Neural progenitor cell (in vitro differentiated cells): ENCODE measurements at regions not wholly inside any gene's neighbourhood (a gene's known extent, or its start where the extent isn't known, plus 50 kb on each side); places are given as distances from the start of the nearest gene placed in this dataset.

ENCODE experiments used
- DNase-seq: peaks from one replicate; pipeline ENCODE4 v3.0.0-alpha.2; 2016; ENCODE audit warnings: low spot score
- H2AFZ ChIP-seq: fragments of 200-600 bp; sonication (generic); replicated peaks from 2 replicates; pipeline ENCODE4 v1.6.1; 2016; ENCODE audit warnings: antibody characterized with exemption
- H3F3A ChIP-seq: fragments of 200-600 bp; sonication (generic); 2 replicates; pipeline ENCODE4 v1.6.1; 2016; ENCODE audit warnings: antibody characterized with exemption, low read depth
- H3K27ac ChIP-seq: fragments of 200-600 bp; sonication (generic); 2 replicates; pipeline ENCODE4 v1.5.1; 2016; ENCODE audit warnings: mild to moderate bottlenecking
- H3K27me3 ChIP-seq: fragments of 200-600 bp; sonication (generic); 2 replicates; pipeline ENCODE4 v1.6.1; 2016; ENCODE audit warnings: mild to moderate bottlenecking, moderate library complexity
- H3K36me3 ChIP-seq: fragments of 200-600 bp; sonication (generic); 2 replicates; pipeline ENCODE4 v1.5.1; 2016
- H3K4me1 ChIP-seq: fragments of 200-600 bp; sonication (generic); 2 replicates; pipeline ENCODE4 v1.6.1; 2016; ENCODE audit warnings: mixed run types
- H3K4me2 ChIP-seq: fragments of 200-600 bp; sonication (generic); 2 replicates; pipeline ENCODE4 v1.6.1; 2016
- H3K4me3 ChIP-seq: fragments of 200-600 bp; sonication (generic); 2 replicates; pipeline ENCODE4 v1.5.1; 2016
- H3K79me2 ChIP-seq: fragments of 200-600 bp; sonication (generic); 2 replicates; pipeline ENCODE4 v1.6.1; 2016; ENCODE audit warnings: low read depth
- H3K9ac ChIP-seq: fragments of 200-600 bp; sonication (generic); 2 replicates; pipeline ENCODE4 v1.6.1; 2016
- H3K9me3 ChIP-seq: fragments of 200-600 bp; sonication (generic); 2 replicates; pipeline ENCODE4 v1.5.1; 2016; ENCODE audit warnings: low read depth
- H4K20me1 ChIP-seq: fragments of 200-600 bp; sonication (generic); 2 replicates; pipeline ENCODE4 v1.6.1; 2016; ENCODE audit warnings: low read depth
- H3K27ac Mint-ChIP-seq: 3 replicates; pipeline ENCODE4 v1.8.0; 2021; ENCODE audit warnings: mixed read lengths
- H3K27me3 Mint-ChIP-seq: 2 replicates; pipeline ENCODE4 v1.8.0; 2022; ENCODE audit warnings: low read depth, mild to moderate bottlenecking, inconsistent platforms, moderate library complexity, mixed read lengths; ENCODE audit not compliant: insufficient read depth
- H3K36me3 Mint-ChIP-seq: 3 replicates; pipeline ENCODE4 v1.8.0; 2021; ENCODE audit warnings: mixed read lengths
- H3K4me1 Mint-ChIP-seq: 3 replicates; pipeline ENCODE4 v1.8.0; 2021; ENCODE audit warnings: mixed read lengths
- H3K4me3 Mint-ChIP-seq: 3 replicates; pipeline ENCODE4 v1.8.0; 2021; ENCODE audit warnings: mild to moderate bottlenecking, moderate library complexity, mixed read lengths
- H3K9me3 Mint-ChIP-seq: 3 replicates; pipeline ENCODE4 v1.8.0; 2020; ENCODE audit warnings: mixed read lengths
- EZH2 ChIP-seq: fragments of 200-600 bp; sonication (generic); IDR thresholded peaks from 2 replicates; pipeline ENCODE4 v1.6.1; 2017; ENCODE audit warnings: antibody characterized with exemption, mild to moderate bottlenecking, moderate library complexity
- EZH2phosphoT487 ChIP-seq: fragments of 200-600 bp; sonication (generic); IDR thresholded peaks from 2 replicates; pipeline ENCODE4 v1.6.1; 2017; ENCODE audit warnings: antibody characterized with exemption
- TF ChIP-seq, protein P1 (sequence below): fragments of 200-600 bp; sonication (generic); IDR thresholded peaks from 2 replicates; pipeline ENCODE4 v1.5.1; 2017; ENCODE audit warnings: antibody characterized with exemption, mild to moderate bottlenecking

GRCh38 chr2:125842041-125842440 lies 813.9 kb upstream of the GYPC start:
- H4K20me1 ChIP-seq = no peaks in the 10 kb centered on the region
- H3K36me3 ChIP-seq = no peaks in the 10 kb centered on the region
- no peak overlapping the region for H3K4me2 ChIP-seq
- no peak for DNase-seq
- H3K27ac ChIP-seq = no peak overlapping the region
- Mint-ChIP-seq H3K36me3 (no peaks in the 10 kb centered on the region), H3K4me3 (no peak overlapping the region), H3K4me1 (peaks cover 18% of the 10 kb centered on the region), H3K27me3 (peaks cover 4% of the 10 kb centered on the region), H3K27ac (no peak overlapping the region), H3K9me3 (peaks cover 6% of the 10 kb centered on the region)
- no peaks in the 10 kb centered on the region for H3K27me3 ChIP-seq
- peaks cover 11% of the 10 kb centered on the region for H3F3A ChIP-seq
- no peak overlapping the region for H3K9ac ChIP-seq
- TF ChIP-seq EZH2 = no peak
- TF ChIP-seq, protein P1, sequence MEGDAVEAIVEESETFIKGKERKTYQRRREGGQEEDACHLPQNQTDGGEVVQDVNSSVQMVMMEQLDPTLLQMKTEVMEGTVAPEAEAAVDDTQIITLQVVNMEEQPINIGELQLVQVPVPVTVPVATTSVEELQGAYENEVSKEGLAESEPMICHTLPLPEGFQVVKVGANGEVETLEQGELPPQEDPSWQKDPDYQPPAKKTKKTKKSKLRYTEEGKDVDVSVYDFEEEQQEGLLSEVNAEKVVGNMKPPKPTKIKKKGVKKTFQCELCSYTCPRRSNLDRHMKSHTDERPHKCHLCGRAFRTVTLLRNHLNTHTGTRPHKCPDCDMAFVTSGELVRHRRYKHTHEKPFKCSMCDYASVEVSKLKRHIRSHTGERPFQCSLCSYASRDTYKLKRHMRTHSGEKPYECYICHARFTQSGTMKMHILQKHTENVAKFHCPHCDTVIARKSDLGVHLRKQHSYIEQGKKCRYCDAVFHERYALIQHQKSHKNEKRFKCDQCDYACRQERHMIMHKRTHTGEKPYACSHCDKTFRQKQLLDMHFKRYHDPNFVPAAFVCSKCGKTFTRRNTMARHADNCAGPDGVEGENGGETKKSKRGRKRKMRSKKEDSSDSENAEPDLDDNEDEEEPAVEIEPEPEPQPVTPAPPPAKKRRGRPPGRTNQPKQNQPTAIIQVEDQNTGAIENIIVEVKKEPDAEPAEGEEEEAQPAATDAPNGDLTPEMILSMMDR = no peak
- H3K4me3 ChIP-seq = no peak overlapping the region
- peaks cover 18% of the 10 kb centered on the region for H3K4me1 ChIP-seq
- no peak overlapping the region for H2AFZ ChIP-seq
- H3K9me3 ChIP-seq = no peaks in the 10 kb centered on the region
- H3K79me2 ChIP-seq = no peaks in the 10 kb centered on the region

GRCh38 chr2:125850541-125850940 lies 805.4 kb upstream of the GYPC start:
- Mint-ChIP-seq H3K9me3 (peaks cover 10% of the 10 kb centered on the region), H3K4me1 (no peaks in the 10 kb centered on the region), H3K36me3 (no peaks in the 10 kb centered on the region), H3K27me3 (peaks cover 3% of the 10 kb centered on the region), H3K27ac (no peak overlapping the region), H3K4me3 (no peak overlapping the region)
- no peak overlapping the region for H2AFZ ChIP-seq
- DNase-seq = no peak
- no peaks in the 10 kb centered on the region for H4K20me1 ChIP-seq
- TF ChIP-seq, protein P1 = no peak
- TF ChIP-seq EZH2 = no peak
- TF ChIP-seq EZH2phosphoT487 = no peak
- H3K4me1 ChIP-seq = peaks cover 6% of the 10 kb centered on the region
- H3K9ac ChIP-seq = no peak overlapping the region
- H3K36me3 ChIP-seq = no peaks in the 10 kb centered on the region
- H3K79me2 ChIP-seq = no peaks in the 10 kb centered on the region
- H3K4me3 ChIP-seq = no peak overlapping the region
- H3K4me2 ChIP-seq = no peak overlapping the region
- no peaks in the 10 kb centered on the region for H3K27me3 ChIP-seq
- no peaks in the 10 kb centered on the region for H3F3A ChIP-seq
- no peaks in the 10 kb centered on the region for H3K9me3 ChIP-seq
- no peak overlapping the region for H3K27ac ChIP-seq

GRCh38 chr2:125852364-125852763 lies 803.6 kb upstream of the GYPC start:
- no peaks in the 10 kb centered on the region for H3F3A ChIP-seq
- no peaks in the 10 kb centered on the region for H3K4me1 Mint-ChIP-seq
- no peaks in the 10 kb centered on the region for H3K36me3 ChIP-seq
- H3K27me3 ChIP-seq = no peaks in the 10 kb centered on the region
- H3K27ac Mint-ChIP-seq = no peak overlapping the region
- H3K4me1 ChIP-seq = peaks cover 6% of the 10 kb centered on the region
- no peak overlapping the region for H3K27ac ChIP-seq
- no peaks in the 10 kb centered on the region for H3K9me3 ChIP-seq
- H3K4me3 Mint-ChIP-seq = no peak overlapping the region
- H3K4me3 ChIP-seq = no peak overlapping the region
- H3K27me3 Mint-ChIP-seq = peaks cover 3% of the 10 kb centered on the region
- H3K36me3 Mint-ChIP-seq = no peaks in the 10 kb centered on the region
- no peak for DNase-seq
- peak overlapping the region; percentile 9 for H2AFZ ChIP-seq
- H4K20me1 ChIP-seq = no peaks in the 10 kb centered on the region
- H3K4me2 ChIP-seq = no peak overlapping the region
- peaks cover 6% of the 10 kb centered on the region for H3K9me3 Mint-ChIP-seq
- no peak overlapping the region for H3K9ac ChIP-seq
- H3K79me2 ChIP-seq = no peaks in the 10 kb centered on the region
- TF ChIP-seq EZH2 (no peak), EZH2phosphoT487 (no peak)
- TF ChIP-seq, protein P1 = no peak
